ENCODE measurements at regions not wholly inside any gene's neighbourhood (a gene's known extent, or its start where the extent isn't known, plus 50 kb on each side); places are given as distances from the start of the nearest gene placed in this dataset.

GRCh38 chr3:124113485-124113884, 121.6 kb upstream of the ROPN1 start (continued):
- TF ChIP-seq, protein P1, sequence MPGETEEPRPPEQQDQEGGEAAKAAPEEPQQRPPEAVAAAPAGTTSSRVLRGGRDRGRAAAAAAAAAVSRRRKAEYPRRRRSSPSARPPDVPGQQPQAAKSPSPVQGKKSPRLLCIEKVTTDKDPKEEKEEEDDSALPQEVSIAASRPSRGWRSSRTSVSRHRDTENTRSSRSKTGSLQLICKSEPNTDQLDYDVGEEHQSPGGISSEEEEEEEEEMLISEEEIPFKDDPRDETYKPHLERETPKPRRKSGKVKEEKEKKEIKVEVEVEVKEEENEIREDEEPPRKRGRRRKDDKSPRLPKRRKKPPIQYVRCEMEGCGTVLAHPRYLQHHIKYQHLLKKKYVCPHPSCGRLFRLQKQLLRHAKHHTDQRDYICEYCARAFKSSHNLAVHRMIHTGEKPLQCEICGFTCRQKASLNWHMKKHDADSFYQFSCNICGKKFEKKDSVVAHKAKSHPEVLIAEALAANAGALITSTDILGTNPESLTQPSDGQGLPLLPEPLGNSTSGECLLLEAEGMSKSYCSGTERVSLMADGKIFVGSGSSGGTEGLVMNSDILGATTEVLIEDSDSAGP (CRISPR knock-in tag; IDR thresholded peaks at IDR 0.05; ENCODE audit: borderline replicate concordance) = no peak
- no peak for TF ChIP-seq ZNF780A (CRISPR knock-in tag; IDR thresholded peaks at IDR 0.05)
- no peak for TF ChIP-seq YY1 (IDR thresholded peaks at IDR 0.05; ENCODE audit: insufficient read depth, insufficient replicate concordance, low read depth, low read length)
- TF ChIP-seq NKX3-1 (CRISPR knock-in tag; IDR thresholded peaks at IDR 0.05) = no peak
- TF ChIP-seq, protein P2, sequence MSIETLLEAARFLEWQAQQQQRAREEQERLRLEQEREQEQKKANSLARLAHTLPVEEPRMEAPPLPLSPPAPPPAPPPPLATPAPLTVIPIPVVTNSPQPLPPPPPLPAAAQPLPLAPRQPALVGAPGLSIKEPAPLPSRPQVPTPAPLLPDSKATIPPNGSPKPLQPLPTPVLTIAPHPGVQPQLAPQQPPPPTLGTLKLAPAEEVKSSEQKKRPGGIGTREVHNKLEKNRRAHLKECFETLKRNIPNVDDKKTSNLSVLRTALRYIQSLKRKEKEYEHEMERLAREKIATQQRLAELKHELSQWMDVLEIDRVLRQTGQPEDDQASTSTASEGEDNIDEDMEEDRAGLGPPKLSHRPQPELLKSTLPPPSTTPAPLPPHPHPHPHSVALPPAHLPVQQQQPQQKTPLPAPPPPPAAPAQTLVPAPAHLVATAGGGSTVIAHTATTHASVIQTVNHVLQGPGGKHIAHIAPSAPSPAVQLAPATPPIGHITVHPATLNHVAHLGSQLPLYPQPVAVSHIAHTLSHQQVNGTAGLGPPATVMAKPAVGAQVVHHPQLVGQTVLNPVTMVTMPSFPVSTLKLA (IDR thresholded peaks at IDR 0.05) = no peak
- TF ChIP-seq ZNF572 (CRISPR knock-in tag; IDR thresholded peaks at IDR 0.05) = no peak
- no peak for TF ChIP-seq ZSCAN12 (CRISPR knock-in tag; IDR thresholded peaks at IDR 0.05)
- TF ChIP-seq ZNF552 (CRISPR knock-in tag; IDR thresholded peaks at IDR 0.05; ENCODE audit: borderline replicate concordance) = no peak
- TF ChIP-seq ZFP90 (CRISPR knock-in tag; IDR thresholded peaks at IDR 0.05; ENCODE audit: borderline replicate concordance) = no peak
- TF ChIP-seq SNRNP70 (IDR thresholded peaks at IDR 0.05; ENCODE audit: low read depth, low read length) = no peak

- Histone ChIP-seq H4K20me1 (ENCODE audit: insufficient read depth, low read length) (no peaks in the 10 kb centered on the region), H3K4me3 (replicated peaks in 1 of 3; ENCODE audit: insufficient read depth in 1 of 3, low read depth in 2 of 3, low read length in 3 of 3) (no peak overlapping the region), H3K27me3 (ENCODE audit: control insufficient read depth in 1 of 2, insufficient read depth in 2 of 2, low read length in 2 of 2) (peaks cover 0 to 4% of the 10 kb centered on the region in 2 experiments; a peak in 1 of 5 replicates), H2AFZ (ENCODE audit: low read length) (no peak overlapping the region), H3K9me3 (ENCODE audit: low read length) (no peaks in the 10 kb centered on the region), H3K27ac (ENCODE audit: extremely low read length, insufficient read depth, low read length) (no peak overlapping the region), H3K9ac (ENCODE audit: insufficient read depth, low read depth, low read length) (no peak overlapping the region), H3K4me2 (ENCODE audit: low read depth, low read length) (no peak overlapping the region), H3K36me3 (replicated peaks in 1 of 2; ENCODE audit: control insufficient read depth in 1 of 2, insufficient read depth in 2 of 2, low read length in 2 of 2) (no peaks in the 10 kb centered on the region), H3K4me1 (ENCODE audit: insufficient read depth, low read length) (peaks cover 12% of the 10 kb centered on the region; the same call in 1 of the 2 replicates), H3K79me2 (ENCODE audit: insufficient read depth, low read length) (no peaks in the 10 kb centered on the region)
- CTCF ChIA-PET (ENCODE audit: low intra/inter-chr PET ratio, low total read pairs) = no interaction called here
- no TSS peak for BruUV-seq (replicated peaks)
- no peak; the same call in 2 of the 3 replicates for ATAC-seq
- POLR2A ChIA-PET = no interaction called here
- no peak for DNase-seq (ENCODE audit: low spot score)
- WGBS (ENCODE audit: low lambda C conversion rate) = 5% methylated on average over 6 of the region's 6 CpGs
- FAIRE-seq = no peak
- in situ Hi-C loops (cut with HindIII; ENCODE audit: extremely low pct_ligation_motif_present, low pct_unique_long_range_greater_than_20kb) = no loop called here
- intact Hi-C loops (cut with micrococcal nuclease; ENCODE audit: unreplicated experiment) = no loop called here
- TF ChIP-seq GFI1 (CRISPR knock-in tag; IDR thresholded peaks at IDR 0.05; ENCODE audit: borderline replicate concordance) = no peak
- no peak for TF ChIP-seq AKAP8 (CRISPR knock-in tag; IDR thresholded peaks at IDR 0.05)
- no peak for TF ChIP-seq ZNF326 (CRISPR knock-in tag; IDR thresholded peaks at IDR 0.05; ENCODE audit: borderline replicate concordance)
- no peak for TF ChIP-seq ZFYVE20 (CRISPR knock-in tag; IDR thresholded peaks at IDR 0.05; ENCODE audit: borderline replicate concordance, low read depth)
- no peak for TF ChIP-seq ZNF562 (CRISPR knock-in tag; IDR thresholded peaks at IDR 0.05; ENCODE audit: borderline replicate concordance)
- no peak for TF ChIP-seq ZNF337 (CRISPR knock-in tag; IDR thresholded peaks at IDR 0.05; ENCODE audit: borderline replicate concordance, low read depth)
- no peak for TF ChIP-seq TAF15 (IDR thresholded peaks at IDR 0.05; ENCODE audit: low read depth, low read length, poor library complexity, severe bottlenecking)
- TF ChIP-seq ZC3H13 (CRISPR knock-in tag; IDR thresholded peaks at IDR 0.05) = no peak
- TF ChIP-seq ZEB1 (IDR thresholded peaks at IDR 0.05; ENCODE audit: insufficient replicate concordance, low read depth) = no peak
- TF ChIP-seq SNAPC5 (CRISPR knock-in tag; IDR thresholded peaks at IDR 0.05; ENCODE audit: borderline replicate concordance) = no peak
- TF ChIP-seq ZNF34 (CRISPR knock-in tag; IDR thresholded peaks at IDR 0.05; ENCODE audit: borderline replicate concordance) = no peak
- TF ChIP-seq ZKSCAN8 (CRISPR knock-in tag; IDR thresholded peaks at IDR 0.05; ENCODE audit: borderline replicate concordance) = no peak
- TF ChIP-seq SATB2 (CRISPR knock-in tag; IDR thresholded peaks at IDR 0.05) = no peak
These were observed 123.4 kb upstream of the ROPN1 start for GRCh38 chr3:124115279-124115678.

All from HepG2 (cell line).